Cardiac septum (tissue), 1 donor: ENCODE measurements at regions not wholly inside any gene's neighbourhood (a gene's known extent, or its start where the extent isn't known, plus 50 kb on each side); places are given as distances from the start of the nearest gene placed in this dataset.

ENCODE experiments used
- DNase-seq: peaks from one replicate; pipeline ENCODE4 v3.0.0-alpha.2; 2020; ENCODE audit warnings: low spot score
- intact Hi-C: fragments of 100-400 bp; cut with DNase I; formaldehyde crosslinking; loops from one replicate; pipeline ENCODE4 v1.14.0; 2022
- donor health status: DM: no; HTN: no; CAD: no.

- intact Hi-C loops, result no loop called here
These were observed 50.4 kb upstream of the RAPH1 start for GRCh38 chr2:203585516-203585915.

GRCh38 chr2:203586206-203586605 is 51.1 kb upstream of the RAPH1 start:
- intact Hi-C loops, result no loop called here
- DNase-seq, result no peak

More at GRCh38 chr2:203585516-203585915, 50.4 kb upstream of the RAPH1 start:
- no peak for DNase-seq

- no peak for DNase-seq
These were observed 51.6 kb upstream of the RAPH1 start for GRCh38 chr2:203586696-203587095.

GRCh38 chr2:203590496-203590895 is 55.4 kb upstream of the RAPH1 start:
- intact Hi-C loops, result no loop called here
- DNase-seq, result no peak

More at GRCh38 chr2:203586696-203587095, 51.6 kb upstream of the RAPH1 start:
- intact Hi-C loops, result no loop called here

GRCh38 chr2:203591642-203592041 is 56.5 kb upstream of the RAPH1 start:
- intact Hi-C loops, result no loop called here

GRCh38 chr2:203592470-203592869 is 57.4 kb upstream of the RAPH1 start:
- DNase-seq, result no peak
- intact Hi-C loops, result no loop called here

More at GRCh38 chr2:203591642-203592041, 56.5 kb upstream of the RAPH1 start:
- no peak for DNase-seq

- intact Hi-C loops, result no loop called here
- no peak for DNase-seq
These were observed 59.4 kb upstream of the RAPH1 start for GRCh38 chr2:203594541-203594940.

GRCh38 chr2:203596183-203596582 is 61.1 kb upstream of the RAPH1 start:
- intact Hi-C loops, result loop anchor here (5.0 kb wide), 1 partner anchor 89 kb away; no protein-coding TSS in a partner anchor
- DNase-seq, result no peak

GRCh38 chr2:203599509-203599908 is 64.4 kb upstream of the RAPH1 start:
- no peak for DNase-seq
- intact Hi-C loops, result loop anchor here (5.0 kb wide), 1 partner anchor 92 kb away; no protein-coding TSS in a partner anchor

- intact Hi-C loops, result no loop called here
These were observed 65.2 kb upstream of the RAPH1 start for GRCh38 chr2:203600286-203600685.

GRCh38 chr2:203603456-203604389 is 68.6 kb upstream of the RAPH1 start:
- DNase-seq, result no peak
- intact Hi-C loops, result no loop called here

More at GRCh38 chr2:203600286-203600685, 65.2 kb upstream of the RAPH1 start:
- no peak for DNase-seq

GRCh38 chr2:203605302-203605701 is 70.2 kb upstream of the RAPH1 start:
- intact Hi-C loops, result no loop called here
- DNase-seq, result no peak

GRCh38 chr2:203606051-203606450 is 71.0 kb upstream of the RAPH1 start:
- DNase-seq, result no peak
- intact Hi-C loops, result no loop called here

GRCh38 chr2:203610558-203610957 is 75.5 kb upstream of the RAPH1 start:
- DNase-seq, result no peak

GRCh38 chr2:203612246-203612645 is 77.1 kb upstream of the RAPH1 start:
- intact Hi-C loops, result no loop called here
- DNase-seq, result no peak

More at GRCh38 chr2:203610558-203610957, 75.5 kb upstream of the RAPH1 start:
- intact Hi-C loops, result no loop called here

GRCh38 chr2:203619267-203619878 is 84.3 kb upstream of the RAPH1 start:
- no peak for DNase-seq
- intact Hi-C loops, result no loop called here

GRCh38 chr2:203621981-203622515 is 84.4 kb upstream of the CD28 start:
- DNase-seq, result no peak
- intact Hi-C loops, result no loop called here

- DNase-seq, result no peak
These were observed 83.3 kb upstream of the CD28 start for GRCh38 chr2:203623096-203623495.

GRCh38 chr2:203623661-203624060 is 82.8 kb upstream of the CD28 start:
- no peak for DNase-seq
- intact Hi-C loops, result no loop called here

More at GRCh38 chr2:203623096-203623495, 83.3 kb upstream of the CD28 start:
- intact Hi-C loops, result no loop called here

GRCh38 chr2:203625701-203626100 is 80.7 kb upstream of the CD28 start:
- intact Hi-C loops, result no loop called here
- no peak for DNase-seq
